Lower leg skin (tissue), 3 donors: ENCODE measurements at regions not wholly inside any gene's neighbourhood (a gene's known extent, or its start where the extent isn't known, plus 50 kb on each side); places are given as distances from the start of the nearest gene placed in this dataset.

Source experiments
- CTCF ChIP-seq, 3 donors: fragments of 450-650 bp; IDR thresholded peaks; one replicate each; pipeline ENCODE4 v1.5.1; 2016; ENCODE audit warnings: antibody characterized with exemption in 3 of 3, mild to moderate bottlenecking in 3 of 3, moderate library complexity in 2 of 3
- POLR2A ChIP-seq, 2 donors: fragments of 450-650 bp; IDR thresholded peaks; one replicate each; pipeline ENCODE4 v1.6.1; 2016 to 2017; ENCODE audit warnings: antibody characterized with exemption in 2 of 2, mild to moderate bottlenecking in 1 of 2, moderate library complexity in 1 of 2

- TF ChIP-seq CTCF (IDR thresholded peaks at IDR 0.05) (no peak), POLR2A (IDR thresholded peaks at IDR 0.05) (no peak)
Measured at GRCh38 chr3:3625544-3626271, 173.5 kb upstream of the LRRN1 start.
